ENCODE measurements at regions not wholly inside any gene's neighbourhood (a gene's known extent, or its start where the extent isn't known, plus 50 kb on each side); places are given as distances from the start of the nearest gene placed in this dataset.

DNA sequence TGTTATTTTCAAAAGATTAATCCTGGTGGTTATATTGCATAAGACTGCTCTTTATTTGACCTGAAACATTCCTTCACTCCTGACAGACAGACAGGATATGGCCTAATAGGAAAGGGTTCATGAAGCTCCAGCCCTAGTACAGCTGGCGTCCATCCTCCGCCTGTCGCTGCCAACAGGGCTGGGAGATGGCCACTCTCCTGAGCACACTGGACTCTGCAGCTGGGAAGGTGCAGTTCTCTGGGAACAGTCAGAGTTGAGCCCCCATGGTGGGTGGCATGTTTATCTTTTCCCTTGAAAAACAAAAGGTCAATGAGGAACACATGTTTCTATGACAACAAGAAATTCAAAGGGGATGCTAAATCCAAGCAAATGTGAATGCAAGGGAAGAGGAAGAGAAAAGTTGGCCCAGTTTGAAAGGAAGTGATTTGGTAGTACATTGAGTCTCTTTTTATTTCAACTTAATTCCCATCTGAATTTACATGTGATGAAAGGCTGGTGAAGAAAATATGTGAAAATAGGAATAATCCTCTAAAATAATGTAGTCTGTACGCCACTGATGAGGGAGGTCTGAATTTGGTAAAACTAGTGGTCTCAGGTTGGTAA, 89.9 kb upstream of the DCN start:
- TF ChIP-seq, protein P1, sequence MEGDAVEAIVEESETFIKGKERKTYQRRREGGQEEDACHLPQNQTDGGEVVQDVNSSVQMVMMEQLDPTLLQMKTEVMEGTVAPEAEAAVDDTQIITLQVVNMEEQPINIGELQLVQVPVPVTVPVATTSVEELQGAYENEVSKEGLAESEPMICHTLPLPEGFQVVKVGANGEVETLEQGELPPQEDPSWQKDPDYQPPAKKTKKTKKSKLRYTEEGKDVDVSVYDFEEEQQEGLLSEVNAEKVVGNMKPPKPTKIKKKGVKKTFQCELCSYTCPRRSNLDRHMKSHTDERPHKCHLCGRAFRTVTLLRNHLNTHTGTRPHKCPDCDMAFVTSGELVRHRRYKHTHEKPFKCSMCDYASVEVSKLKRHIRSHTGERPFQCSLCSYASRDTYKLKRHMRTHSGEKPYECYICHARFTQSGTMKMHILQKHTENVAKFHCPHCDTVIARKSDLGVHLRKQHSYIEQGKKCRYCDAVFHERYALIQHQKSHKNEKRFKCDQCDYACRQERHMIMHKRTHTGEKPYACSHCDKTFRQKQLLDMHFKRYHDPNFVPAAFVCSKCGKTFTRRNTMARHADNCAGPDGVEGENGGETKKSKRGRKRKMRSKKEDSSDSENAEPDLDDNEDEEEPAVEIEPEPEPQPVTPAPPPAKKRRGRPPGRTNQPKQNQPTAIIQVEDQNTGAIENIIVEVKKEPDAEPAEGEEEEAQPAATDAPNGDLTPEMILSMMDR (IDR thresholded peaks at IDR 0.05), result no peak
- no peak for TF ChIP-seq POLR2A (IDR thresholded peaks at IDR 0.05)

All from uterus (tissue), 2 donors.